ENCODE measurements at regions not wholly inside any gene's neighbourhood (a gene's known extent, or its start where the extent isn't known, plus 50 kb on each side); places are given as distances from the start of the nearest gene placed in this dataset.

- Histone ChIP-seq H3K27me3 (replicated peaks; ENCODE audit: insufficient read depth) (no peaks in the 10 kb centered on the region), H3K27ac (no peak overlapping the region), H3K4me1 (ENCODE audit: control insufficient read depth in 1 of 2, low read depth in 2 of 2) (no peaks in the 10 kb centered on the region), H3K36me3 (no peaks in the 10 kb centered on the region), H3K9me3 (no peaks in the 10 kb centered on the region), H3K4me3 (no peak overlapping the region)
- DNase-seq (ENCODE audit: low spot score) (no peak), ATAC-seq (ENCODE audit: insufficient number of reproducible peaks, low FRiP score, low read depth) (no peak)
- no peak for TF ChIP-seq CTCF (IDR thresholded peaks at IDR 0.05)
Observed at GRCh38 chr2:2834105-2834504, 503.0 kb upstream of the MYT1L start.

- no peak for TF ChIP-seq CTCF (IDR thresholded peaks at IDR 0.05)
- DNase-seq (ENCODE audit: low spot score) (no peak), ATAC-seq (ENCODE audit: insufficient number of reproducible peaks, low FRiP score, low read depth) (no peak)
- Histone ChIP-seq H3K4me1 (ENCODE audit: control insufficient read depth in 1 of 2, low read depth in 2 of 2) (no peaks in the 10 kb centered on the region), H3K36me3 (no peaks in the 10 kb centered on the region), H3K27ac (no peak overlapping the region), H3K9me3 (no peaks in the 10 kb centered on the region), H3K4me3 (no peak overlapping the region), H3K27me3 (replicated peaks; ENCODE audit: insufficient read depth) (no peaks in the 10 kb centered on the region)
Observed at GRCh38 chr2:2832657-2833056, 501.6 kb upstream of the MYT1L start.

GRCh38 chr2:2831633-2832032 is 500.6 kb upstream of the MYT1L start:
- Histone ChIP-seq H3K4me1 (ENCODE audit: control insufficient read depth in 1 of 2, low read depth in 2 of 2) (no peaks in the 10 kb centered on the region), H3K36me3 (no peaks in the 10 kb centered on the region), H3K27ac (no peak overlapping the region), H3K9me3 (no peaks in the 10 kb centered on the region), H3K27me3 (replicated peaks; ENCODE audit: insufficient read depth) (no peaks in the 10 kb centered on the region), H3K4me3 (no peak overlapping the region)
- TF ChIP-seq CTCF (IDR thresholded peaks at IDR 0.05): no peak
- DNase-seq (ENCODE audit: low spot score) (no peak), ATAC-seq (ENCODE audit: insufficient number of reproducible peaks, low FRiP score, low read depth) (no peak)

- H3K4me3 ChIP-seq: no peak overlapping the region
- no peak for TF ChIP-seq CTCF (IDR thresholded peaks at IDR 0.05)
- no peaks in the 10 kb centered on the region for H3K36me3 ChIP-seq
- no peaks in the 10 kb centered on the region for H3K4me1 ChIP-seq (ENCODE audit: control insufficient read depth in 1 of 2, low read depth in 2 of 2)
- DNase-seq (ENCODE audit: low spot score) (no peak), ATAC-seq (ENCODE audit: insufficient number of reproducible peaks, low FRiP score, low read depth) (no peak)
- H3K9me3 ChIP-seq: no peaks in the 10 kb centered on the region
- no peak overlapping the region for H3K27ac ChIP-seq
- H3K27me3 ChIP-seq (replicated peaks; ENCODE audit: insufficient read depth): no peaks in the 10 kb centered on the region
Observed at GRCh38 chr2:2830576-2830975, 499.5 kb upstream of the MYT1L start.

- ATAC-seq (ENCODE audit: insufficient number of reproducible peaks, low FRiP score, low read depth) (no peak), DNase-seq (ENCODE audit: low spot score) (no peak)
- Histone ChIP-seq H3K27me3 (replicated peaks; ENCODE audit: insufficient read depth) (no peaks in the 10 kb centered on the region), H3K36me3 (no peaks in the 10 kb centered on the region), H3K4me1 (ENCODE audit: control insufficient read depth in 1 of 2, low read depth in 2 of 2) (no peaks in the 10 kb centered on the region), H3K4me3 (no peak overlapping the region), H3K27ac (no peak overlapping the region), H3K9me3 (no peaks in the 10 kb centered on the region)
- no peak for TF ChIP-seq CTCF (IDR thresholded peaks at IDR 0.05)
Observed at GRCh38 chr2:2828774-2829368, 497.8 kb upstream of the MYT1L start.
